ENCODE measurements at regions not wholly inside any gene's neighbourhood (a gene's known extent, or its start where the extent isn't known, plus 50 kb on each side); places are given as distances from the start of the nearest gene placed in this dataset.
A peak's percentile ranks its signal among the peaks of the same experiment; 100 is the strongest.
"Not testable (repeated sequence)": the region's sequence is repeated elsewhere in the genome, so short reads cannot be mapped to it uniquely, and the experiment has no call there.

GRCh38 chr4:110869114-110869513, 246.2 kb upstream of the PITX2 start:
- H3K4me3 ChIP-seq (ENCODE audit: control insufficient read depth, low read depth, low read length) = no peak overlapping the region
- no peak for TF ChIP-seq CTCF (conservative IDR thresholded peaks at IDR 0.05; ENCODE audit: control insufficient read depth, insufficient read depth, low read depth, low read length)
- peak; percentile 86 for DNase-seq (ENCODE audit: low read depth)

- H3K4me3 ChIP-seq (ENCODE audit: control insufficient read depth, low read depth, low read length) = no peak overlapping the region
- peak; percentile 77 for DNase-seq (ENCODE audit: low read depth)
- TF ChIP-seq CTCF (conservative IDR thresholded peaks at IDR 0.05; ENCODE audit: control insufficient read depth, insufficient read depth, low read depth, low read length) = no peak
Measured at GRCh38 chr4:110869862-110870572, 247.1 kb upstream of the PITX2 start.

GRCh38 chr4:110876214-110876613, 253.3 kb upstream of the PITX2 start:
- not testable (repeated sequence) for H3K4me3 ChIP-seq (ENCODE audit: control insufficient read depth, low read depth, low read length); DNase-seq (ENCODE audit: low read depth)

- no peak for DNase-seq (ENCODE audit: low read depth)
- no peak for TF ChIP-seq CTCF (conservative IDR thresholded peaks at IDR 0.05; ENCODE audit: control insufficient read depth, insufficient read depth, low read depth, low read length)
- H3K4me3 ChIP-seq (ENCODE audit: control insufficient read depth, low read depth, low read length) = no peak overlapping the region
Measured at GRCh38 chr4:110876866-110877265, 254.0 kb upstream of the PITX2 start.

- no peak overlapping the region for H3K4me3 ChIP-seq (ENCODE audit: control insufficient read depth, low read depth, low read length)
- no peak for TF ChIP-seq CTCF (conservative IDR thresholded peaks at IDR 0.05; ENCODE audit: control insufficient read depth, insufficient read depth, low read depth, low read length)
- no peak for DNase-seq (ENCODE audit: low read depth)
Measured at GRCh38 chr4:110877778-110878370, 255.0 kb upstream of the PITX2 start.

GRCh38 chr4:110878413-110878812, 255.5 kb upstream of the PITX2 start:
- no peak overlapping the region for H3K4me3 ChIP-seq (ENCODE audit: control insufficient read depth, low read depth, low read length)
- no peak for DNase-seq (ENCODE audit: low read depth)
- TF ChIP-seq CTCF (conservative IDR thresholded peaks at IDR 0.05; ENCODE audit: control insufficient read depth, insufficient read depth, low read depth, low read length) = no peak

GRCh38 chr4:110878956-110879355, 256.1 kb upstream of the PITX2 start:
- TF ChIP-seq CTCF (conservative IDR thresholded peaks at IDR 0.05; ENCODE audit: control insufficient read depth, insufficient read depth, low read depth, low read length) = no peak
- H3K4me3 ChIP-seq (ENCODE audit: control insufficient read depth, low read depth, low read length) = no peak overlapping the region
- DNase-seq (ENCODE audit: low read depth) = no peak

All from fibroblast of mammary gland (primary cell).